ENCODE measurements at regions not wholly inside any gene's neighbourhood (a gene's known extent, or its start where the extent isn't known, plus 50 kb on each side); places are given as distances from the start of the nearest gene placed in this dataset.
A peak's percentile ranks its signal among the peaks of the same experiment; 100 is the strongest.
"Not testable (repeated sequence)": the region's sequence is repeated elsewhere in the genome, so short reads cannot be mapped to it uniquely, and the experiment has no call there.

DNA sequence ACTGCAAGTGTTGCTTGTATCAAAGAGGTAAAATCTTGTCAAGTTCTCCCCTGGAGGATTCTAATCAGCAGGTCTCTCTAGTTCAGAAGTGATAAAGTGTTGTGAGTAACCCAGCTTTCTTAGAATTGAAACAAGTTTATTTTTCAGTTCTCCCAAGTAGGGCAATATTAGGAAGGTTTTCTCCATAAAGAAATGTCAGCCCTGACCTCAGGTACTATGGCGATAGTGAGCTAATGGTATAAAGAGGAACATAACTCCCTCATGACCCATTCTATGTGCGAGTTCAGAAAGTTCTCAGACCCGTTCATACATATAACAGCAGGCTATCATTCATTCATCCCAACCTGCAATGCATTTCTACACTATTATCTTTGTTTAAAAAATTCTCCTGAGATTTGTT is 421.1 kb upstream of the SETBP1 start:
- DNase-seq, result no peak

DNA sequence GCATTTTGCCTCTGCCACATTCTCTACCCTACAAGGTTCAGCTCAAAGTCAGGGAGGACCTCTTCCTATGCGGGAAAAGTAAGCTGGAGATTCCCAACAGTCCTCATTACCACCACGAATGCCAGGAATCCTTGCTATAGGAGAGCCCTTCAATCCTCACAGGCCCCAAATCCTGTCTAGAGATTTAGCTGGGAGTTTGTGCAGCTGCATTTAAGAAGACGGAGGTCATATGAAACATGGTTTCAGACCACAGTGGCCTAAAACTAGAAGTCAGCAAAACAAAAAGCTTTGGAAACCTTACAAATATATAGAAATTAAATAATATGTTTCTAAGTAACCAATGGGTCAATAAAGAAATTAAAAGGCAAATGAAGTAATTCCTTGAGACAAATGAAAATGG is 415.3 kb upstream of the SETBP1 start:
- DNase-seq, result no peak

DNA sequence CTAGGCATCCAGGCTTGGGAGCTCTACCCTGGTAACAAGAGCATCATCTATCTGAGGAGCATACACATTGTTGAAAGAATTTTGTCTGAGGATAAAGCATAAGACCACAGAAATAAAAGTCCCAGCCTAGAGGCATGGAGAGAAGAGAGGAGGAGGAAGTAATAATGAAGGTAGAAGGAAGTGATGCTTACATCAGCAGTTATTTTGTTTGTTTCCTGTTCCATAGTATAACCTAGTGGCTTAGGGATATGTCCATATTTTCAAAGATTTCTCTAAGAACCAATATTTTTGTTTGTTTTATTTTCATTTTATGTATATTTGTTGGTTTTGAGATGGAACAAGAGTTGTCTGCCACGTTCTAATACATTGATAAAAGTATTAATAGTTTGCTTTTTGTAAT is 407.4 kb upstream of the SETBP1 start:
- DNase-seq, result no peak

DNA sequence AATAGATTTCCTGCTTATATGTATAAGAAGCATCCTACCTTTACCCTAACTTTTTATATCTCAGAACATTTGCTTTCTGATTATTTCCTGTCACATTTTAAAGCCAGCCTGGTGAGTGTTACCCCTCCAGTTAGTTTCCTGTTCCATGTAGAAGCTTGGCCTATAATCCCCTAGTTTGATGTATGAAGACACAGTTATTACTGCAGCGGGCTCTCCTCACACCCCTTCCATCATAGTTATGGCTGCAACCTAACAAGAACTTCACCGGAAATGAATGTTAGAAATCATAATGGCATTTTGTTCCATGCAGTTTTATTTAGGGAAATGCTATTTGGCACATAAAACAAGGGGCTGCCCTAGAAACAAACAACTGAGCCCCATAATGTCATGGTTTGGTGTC is 400.2 kb upstream of the SETBP1 start:
- DNase-seq, result no peak

DNA sequence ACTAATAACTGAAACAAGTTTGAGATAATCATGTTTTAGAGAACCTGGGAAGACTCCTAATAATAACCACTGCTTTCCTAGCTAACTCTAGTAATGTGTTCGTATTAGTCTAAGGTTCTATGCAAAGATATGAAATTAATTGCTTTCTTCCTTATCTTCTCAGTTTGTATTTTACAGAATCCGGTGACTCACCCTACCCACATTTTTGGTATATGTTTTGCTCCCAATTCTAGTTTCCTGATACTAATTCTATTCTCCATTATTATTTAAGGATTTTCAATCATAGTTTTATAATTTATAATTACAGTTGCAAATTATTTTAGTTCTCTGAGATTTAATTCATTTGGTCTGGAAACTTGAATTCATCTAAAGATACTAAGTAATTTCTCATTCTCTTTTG is 394.6 kb upstream of the SETBP1 start:
- no peak for DNase-seq

DNA sequence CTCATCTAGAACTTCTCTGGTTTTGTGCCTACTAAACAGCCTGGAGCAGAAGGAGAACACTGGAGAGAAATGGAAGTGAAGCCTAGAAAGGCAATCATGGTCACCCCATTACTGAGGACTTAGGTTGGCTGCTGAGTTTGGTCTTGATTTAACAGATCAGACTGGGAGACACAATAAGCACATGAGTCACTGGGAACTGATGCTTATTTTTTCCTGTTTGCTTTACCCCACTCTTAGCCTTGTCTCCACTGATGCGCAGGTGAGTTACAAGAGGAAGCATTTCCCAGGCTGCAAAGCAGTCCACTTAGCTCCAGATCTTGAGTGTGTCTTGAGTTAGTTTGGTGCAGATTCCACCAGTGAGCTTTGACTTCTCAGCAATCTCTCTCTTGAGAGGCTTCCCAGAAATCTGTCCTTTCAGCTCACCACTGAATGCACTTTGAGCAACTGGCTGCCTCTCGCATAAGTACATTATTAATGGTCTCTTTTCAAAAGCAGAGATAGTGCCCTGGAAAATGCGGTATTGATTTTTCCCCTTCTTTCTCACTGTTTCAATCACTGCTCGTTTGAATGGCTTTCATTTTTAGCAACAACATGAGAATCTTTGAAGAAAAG is 390.2 kb upstream of the SETBP1 start:
- no peak for DNase-seq

DNA sequence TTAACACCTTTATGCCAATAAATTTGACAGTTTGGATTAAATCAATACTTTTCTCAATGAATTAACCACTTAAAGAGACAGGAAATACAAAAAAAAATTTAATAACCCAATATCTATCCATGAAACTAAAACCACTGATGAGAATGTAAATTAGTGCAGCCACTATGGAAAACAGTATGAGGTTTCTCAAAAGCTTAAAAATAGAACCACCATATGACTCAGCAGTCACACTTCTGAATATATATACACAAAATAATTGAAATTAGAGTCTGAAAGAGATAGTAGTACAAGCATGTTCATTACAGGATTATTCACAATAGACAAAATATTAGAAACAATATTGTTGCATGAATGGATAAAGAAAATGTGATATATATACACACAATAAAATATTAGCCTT is 382.1 kb upstream of the SETBP1 start:
- DNase-seq, result no peak

DNA sequence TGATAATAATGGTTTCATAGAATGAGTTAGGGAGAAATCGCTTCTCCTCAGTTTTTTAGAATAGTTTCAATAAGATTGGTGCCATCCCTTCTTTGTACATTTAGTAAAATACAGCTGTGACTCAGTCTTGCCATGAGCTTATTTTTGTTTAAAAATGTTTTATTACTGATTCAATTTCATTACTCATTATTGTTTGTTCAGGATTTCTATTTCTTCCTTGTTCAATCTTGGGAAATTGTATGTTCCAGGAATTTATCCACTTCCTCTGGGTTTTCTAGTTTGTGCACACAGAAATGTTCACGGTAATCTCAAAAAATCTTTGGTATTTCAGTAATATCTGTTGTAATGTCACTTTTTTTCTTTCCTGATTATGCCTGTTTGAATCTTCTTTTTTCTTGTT is 371.5 kb upstream of the SETBP1 start:
- no peak for DNase-seq

DNA sequence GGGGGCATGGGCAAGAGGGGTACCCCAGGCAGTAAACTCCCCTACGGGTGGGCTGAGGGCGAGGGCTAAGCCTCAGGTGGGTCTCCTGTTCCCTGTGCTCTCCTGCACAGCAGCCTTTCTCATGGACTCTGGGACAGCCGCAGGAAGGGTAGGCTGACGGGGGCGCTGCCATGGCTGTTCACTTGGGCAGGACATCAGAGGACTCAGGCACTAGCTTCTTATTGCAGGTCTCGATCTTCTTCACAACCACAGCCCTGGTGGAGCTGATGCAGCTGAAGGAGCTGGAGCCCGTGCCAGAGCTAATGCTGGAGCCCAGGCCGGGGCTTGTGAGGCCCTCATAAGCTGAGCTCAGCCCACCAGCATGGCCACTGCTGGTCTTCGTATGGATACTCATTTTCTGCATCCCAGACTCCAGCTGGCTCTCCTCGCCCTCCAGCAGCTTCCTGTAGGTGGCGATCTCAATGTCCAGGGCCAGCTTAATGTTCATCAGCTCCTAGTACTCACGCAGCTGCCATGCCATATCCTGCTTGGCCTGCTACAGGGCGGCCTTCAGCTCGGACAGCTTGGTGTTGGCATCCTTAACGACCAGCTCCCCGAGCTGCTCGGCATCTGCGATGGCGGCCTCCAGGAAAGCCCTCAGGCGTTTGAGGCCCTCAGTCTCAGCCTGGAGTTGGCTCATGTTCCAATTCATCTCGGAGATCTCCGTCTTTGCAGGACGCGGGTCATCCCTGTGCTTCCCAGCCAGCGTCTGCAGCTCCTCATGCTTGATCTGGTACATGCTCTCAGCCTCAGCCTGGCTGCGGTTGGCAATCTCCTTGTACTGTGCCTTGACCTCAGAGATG is 359.8 kb upstream of the SETBP1 start:
- no peak for DNase-seq

DNA sequence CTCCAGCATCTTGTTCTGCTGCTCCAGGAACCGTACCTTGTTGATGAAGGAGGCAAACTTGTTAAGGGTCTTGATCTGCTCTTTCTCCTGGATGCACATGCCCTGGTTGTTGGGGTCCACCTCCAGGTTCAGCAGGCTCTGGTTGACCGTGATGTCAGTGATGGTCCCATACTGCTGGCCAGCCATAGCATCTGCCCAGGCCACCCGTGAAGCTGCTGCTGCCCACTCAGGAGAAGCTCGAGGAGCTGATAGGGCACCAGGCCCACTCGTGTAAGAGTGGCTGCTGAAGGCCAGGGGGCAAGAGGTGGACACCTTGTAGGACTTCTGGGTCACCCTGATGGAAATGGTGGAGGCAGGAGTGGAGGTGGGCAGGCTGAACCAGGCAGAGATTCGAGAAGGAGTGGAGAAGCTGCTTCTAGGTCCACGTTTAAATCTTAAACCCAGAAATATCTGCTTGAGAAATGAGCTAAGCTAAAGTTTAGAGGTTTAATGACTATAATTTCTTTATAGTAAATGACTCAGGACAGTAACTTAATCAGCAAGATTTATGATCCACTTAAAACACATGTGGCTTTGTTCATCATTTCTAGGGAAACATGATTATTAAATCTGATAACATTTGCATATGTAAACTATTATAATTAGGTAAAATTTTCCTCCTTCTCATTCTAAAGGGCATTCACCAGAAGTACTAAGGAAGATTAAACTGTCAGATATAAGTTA is 358.7 kb upstream of the SETBP1 start:
- DNase-seq, result no peak

DNA sequence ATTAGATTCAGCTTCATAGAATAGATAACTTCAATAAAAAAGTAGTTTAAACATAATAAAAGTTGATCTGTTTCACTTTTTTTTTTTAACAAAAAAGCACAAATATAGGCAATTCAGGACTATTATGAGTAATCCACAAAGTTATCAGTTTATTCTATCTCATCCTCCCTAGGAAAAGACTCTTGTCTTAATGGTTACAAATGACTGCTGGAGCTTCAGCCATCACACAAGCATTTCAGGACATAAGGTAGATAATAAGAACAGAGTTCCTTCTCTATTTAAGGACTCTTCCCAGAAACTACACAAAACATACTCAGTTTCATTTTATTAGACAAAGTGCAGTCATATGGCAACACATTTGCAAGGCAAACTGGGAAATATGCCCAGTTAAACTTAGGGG is 357.6 kb upstream of the SETBP1 start:
- DNase-seq, result no peak

DNA sequence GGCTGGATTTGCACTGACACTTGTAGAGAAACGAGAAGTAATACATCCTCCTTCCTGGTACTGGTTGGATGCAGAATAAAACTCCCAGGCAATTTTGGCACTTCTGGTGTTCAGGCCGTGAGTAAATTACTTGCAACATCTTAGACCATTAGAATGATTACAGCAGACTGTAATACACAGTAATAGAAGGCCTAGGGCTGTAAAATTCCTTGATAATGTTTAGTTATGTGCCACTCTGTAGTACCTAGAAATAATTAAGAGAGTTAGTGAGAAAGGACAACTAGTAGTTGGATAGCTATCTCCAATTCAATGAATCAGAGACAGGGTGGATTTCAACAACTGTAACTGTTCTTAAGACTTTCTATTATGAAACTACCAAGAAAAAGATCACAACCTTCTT is 356.3 kb upstream of the SETBP1 start:
- no peak for DNase-seq

DNA sequence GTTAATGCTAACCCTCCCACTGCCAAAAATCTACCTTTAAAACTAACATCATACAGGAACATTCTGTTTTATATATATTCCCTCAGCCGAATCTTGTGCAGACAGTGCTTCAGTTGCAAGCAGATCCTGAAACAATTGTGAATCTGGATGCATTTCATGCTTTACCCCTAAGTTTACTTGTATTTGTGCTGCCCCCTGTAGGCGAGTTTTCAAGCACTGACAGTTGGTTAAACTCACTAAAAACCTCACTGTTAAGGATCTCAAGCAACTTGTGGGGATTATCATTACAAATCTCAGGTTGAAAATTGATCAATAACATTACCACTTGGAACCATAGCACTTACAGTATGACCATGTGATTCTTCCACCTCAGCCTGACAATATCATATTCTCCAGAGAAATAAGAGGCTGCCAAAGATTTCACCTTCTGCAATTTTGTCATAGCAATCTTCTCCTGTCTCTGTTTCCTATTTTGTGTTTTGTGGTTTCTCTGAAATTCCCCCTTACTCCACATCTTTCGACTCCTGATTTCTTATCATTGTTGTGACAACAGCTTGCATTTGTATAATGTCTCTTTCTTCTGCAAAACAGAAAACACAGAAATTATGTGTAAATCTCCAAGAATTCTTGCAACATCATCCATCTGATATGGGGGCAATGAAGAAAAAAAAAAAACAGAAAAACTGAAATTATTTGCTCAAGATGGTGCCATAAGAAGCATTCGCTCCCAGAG is 354.6 kb upstream of the SETBP1 start:
- DNase-seq, result peak; percentile 22

DNA sequence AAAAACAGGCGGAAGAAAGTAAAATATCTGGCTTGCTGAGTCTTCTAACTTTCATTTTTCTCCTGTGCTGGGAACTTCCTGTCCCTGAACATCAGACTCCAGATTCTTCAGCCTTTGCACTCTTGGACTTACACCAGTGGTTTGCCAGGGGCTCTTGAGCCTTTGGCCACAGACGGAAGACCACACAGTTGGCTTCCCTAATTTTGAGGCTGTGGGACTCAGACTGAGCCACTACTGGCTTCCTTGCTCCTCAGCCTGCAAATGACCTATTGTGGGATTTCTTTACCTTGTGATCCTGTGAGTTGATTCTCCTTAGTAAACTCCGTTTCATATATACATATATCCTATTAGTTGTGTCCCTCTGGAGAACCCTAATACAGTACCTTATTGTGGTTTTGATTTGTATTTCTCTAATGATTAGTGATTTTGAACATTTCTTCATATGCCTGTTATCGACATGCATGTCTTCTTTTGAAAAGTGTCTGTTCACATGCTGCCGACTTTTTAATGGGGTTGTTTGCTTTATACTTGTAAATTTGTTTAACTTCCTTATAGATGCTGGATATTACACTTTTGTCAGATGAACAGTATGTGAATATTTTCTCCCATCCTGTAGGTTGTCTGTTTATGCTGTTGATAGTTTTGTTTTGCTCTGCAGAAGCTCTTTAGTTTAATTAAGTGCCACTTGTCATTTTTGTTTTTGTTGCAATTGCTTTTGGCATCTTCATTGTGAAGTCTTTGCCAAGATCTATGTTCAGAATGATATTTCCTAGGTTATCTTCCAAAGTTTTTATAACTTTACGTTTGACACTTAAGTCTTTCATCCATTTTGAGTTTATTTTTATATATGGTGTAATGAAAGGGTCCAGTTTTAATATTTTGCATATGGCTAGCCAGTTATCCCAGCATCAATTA is 348.8 kb upstream of the SETBP1 start:
- no peak for DNase-seq

DNA sequence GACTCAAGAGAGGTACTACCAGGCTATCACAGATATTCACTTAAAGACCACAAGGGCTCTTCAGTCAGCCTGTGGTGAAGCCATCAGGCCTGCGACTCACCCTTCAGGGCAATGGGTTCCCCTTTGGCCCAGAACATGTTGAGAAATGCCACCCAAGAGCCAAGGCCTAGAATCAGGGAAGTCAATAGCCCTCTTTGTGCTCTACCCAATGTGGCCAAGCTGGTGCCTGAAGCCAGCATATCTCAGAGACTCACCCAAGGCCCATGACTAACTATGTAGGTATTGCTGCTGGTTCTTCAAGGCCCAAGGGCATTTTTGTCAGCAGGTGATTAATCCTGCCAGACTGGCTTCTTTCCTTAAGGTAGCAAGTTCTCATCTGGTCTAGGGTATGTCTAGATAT is 338.9 kb upstream of the SETBP1 start:
- no peak for DNase-seq

DNA sequence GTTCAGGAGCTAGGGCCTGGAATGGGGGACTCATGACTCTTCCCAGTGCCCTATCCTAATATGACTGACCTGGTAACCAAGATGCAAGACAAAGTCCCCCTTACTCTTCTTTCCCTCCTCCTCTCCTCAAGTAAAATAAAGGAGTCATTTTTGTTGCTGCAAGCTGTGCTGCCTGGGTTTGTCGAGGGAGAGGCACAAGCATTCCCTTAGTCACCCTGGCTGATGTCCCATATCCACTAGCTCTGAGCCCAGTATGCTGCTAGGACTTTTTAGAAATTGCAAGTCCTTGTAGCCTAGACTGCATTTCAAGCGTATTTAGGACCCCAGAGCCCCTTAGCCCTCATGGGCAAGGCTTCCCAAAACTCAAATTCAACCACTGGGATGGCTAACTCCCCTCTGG is 338.5 kb upstream of the SETBP1 start:
- DNase-seq, result no peak

DNA sequence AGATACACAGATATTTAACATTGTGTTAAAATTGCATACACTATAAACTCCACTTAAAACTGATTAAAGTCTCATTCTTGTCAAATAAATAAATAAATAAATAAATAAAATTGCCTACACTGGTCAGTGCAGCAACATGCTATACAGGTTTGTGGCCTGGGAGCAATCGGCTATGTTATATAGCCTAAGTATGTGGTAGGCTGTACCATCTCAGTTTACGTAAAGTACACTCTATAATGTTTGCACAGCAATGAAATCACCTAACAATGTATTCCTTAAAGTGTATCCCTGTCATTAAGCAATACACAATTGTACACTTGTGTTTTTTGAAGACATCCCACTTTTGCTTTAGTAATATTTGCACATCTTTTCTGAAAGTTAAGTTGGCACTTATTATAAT is 337.7 kb upstream of the SETBP1 start:
- DNase-seq, result no peak

DNA sequence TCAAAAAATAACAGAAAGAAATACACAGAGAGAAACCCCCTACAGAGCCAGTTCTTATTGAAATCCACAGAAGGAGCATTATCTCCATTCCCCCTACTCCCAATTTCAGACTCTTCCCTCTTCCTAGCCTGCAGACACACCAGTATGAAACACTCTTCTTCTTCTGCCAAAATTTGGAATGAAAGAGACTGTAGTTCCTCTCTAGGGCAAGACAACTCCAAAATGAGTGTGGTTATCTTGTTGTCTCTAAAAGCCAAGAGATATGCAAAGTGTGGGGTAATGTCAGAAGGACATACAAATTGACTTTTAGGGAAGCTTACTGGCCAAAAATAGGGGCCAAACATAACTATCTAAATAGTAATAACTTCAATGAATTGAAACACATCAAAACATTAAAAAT is 337.1 kb upstream of the SETBP1 start:
- DNase-seq, result no peak

DNA sequence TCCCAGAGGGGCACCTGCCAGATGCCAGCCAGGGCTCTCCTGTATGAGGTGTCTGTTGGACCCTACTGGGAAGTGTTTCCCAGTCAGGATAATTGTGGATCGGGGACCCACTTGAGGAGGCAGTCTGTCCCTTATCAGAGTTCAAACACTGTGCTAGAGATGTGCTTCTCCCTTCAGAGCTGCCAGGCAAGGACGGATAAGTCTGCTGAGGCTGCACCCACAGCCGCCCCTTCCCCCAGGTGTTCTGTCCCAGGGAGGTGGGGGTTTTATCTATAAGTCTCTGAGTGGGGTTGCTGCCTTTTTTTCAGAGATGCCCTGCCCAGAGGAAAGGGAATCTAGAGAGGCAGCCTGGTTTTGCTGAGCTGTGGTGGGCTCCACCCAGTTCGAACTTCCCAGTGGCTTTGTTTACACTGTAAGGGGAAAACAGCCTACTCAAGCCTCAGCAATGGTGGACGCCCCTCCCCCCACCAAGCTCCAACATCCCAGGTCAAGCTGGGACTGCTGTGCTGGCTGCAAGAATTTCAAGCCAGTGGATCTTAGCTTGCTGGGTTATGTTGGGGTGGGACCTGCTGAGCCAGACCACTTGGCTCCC is 324.0 kb upstream of the SETBP1 start:
- DNase-seq, result no peak

DNA sequence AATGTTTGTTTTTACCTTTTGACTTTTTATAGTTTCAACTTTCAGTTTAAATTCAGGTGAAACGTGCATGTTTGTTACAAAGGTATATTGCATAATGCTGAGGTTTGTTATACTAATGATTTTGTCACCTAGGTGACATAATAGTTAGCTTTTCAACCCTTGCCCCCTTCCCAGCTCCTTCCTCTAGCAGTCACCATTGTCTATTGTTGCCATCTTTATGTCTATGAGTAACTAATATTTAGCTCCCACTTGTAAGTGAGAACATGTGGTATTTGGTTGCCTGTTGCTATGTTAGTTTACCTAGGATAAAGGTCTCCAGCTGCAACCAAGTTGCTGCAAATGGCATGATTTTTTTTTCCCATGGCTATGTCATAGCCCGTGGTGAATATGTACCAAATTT is 322.3 kb upstream of the SETBP1 start:
- no peak for DNase-seq

DNA sequence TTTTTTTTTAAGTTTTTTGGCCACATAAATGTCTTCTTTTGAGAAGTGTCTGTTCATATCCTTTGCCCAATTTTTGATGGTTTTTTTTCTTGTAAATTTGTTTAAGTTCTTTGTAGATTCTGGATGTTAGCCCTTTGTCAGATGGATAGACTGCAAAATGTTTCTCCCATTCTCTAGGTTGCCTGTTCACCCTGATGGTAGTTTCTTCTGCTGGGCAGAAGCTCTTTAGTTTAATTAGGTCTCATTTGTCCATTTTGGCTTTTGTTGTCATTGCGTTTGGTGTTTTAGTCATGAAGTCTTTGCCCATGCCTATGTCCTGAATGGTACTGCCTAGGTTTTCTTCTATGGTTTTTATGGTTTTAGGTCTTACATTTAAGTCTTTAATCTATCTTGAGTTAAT is 320.9 kb upstream of the SETBP1 start:
- DNase-seq, result not testable (repeated sequence)

DNA sequence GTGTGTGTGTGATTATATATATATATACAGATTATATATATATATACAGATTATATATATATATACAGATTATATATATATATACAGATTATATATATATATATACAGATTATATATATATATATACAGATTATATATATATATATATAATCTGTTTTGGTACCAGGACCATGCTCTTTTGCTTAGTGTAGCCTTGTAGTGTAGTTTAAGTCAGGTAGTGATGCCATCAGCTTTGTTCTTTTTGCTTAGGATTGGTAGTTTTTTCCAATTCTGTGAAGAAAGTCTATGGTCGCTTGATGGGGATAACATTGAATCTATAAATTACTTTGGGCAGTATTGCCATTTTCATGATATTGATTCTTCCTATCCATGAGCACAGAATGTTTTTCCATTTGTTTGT is 318.5 kb upstream of the SETBP1 start:
- DNase-seq, result not testable (repeated sequence)
